HepG2 (cell line): ENCODE measurements at regions not wholly inside any gene's neighbourhood (a gene's known extent, or its start where the extent isn't known, plus 50 kb on each side); places are given as distances from the start of the nearest gene placed in this dataset.

ENCODE experiments used
- ATAC-seq: fragments of 200-7000 bp; cut with Tn5 transposase; 3 replicates; pipeline ENCODE4 v1.9.1; 2020; ENCODE audit warnings: mild to moderate bottlenecking, moderate library complexity
- BruUV-seq: library from RNA; stranded (reverse); fragments of 400-500 nt; replicated peaks from 2 replicates; lab custom pipeline; 2021; lab: Mats Ljungman, UMichigan
- CTCF ChIA-PET: fragments of 300-600 bp; formaldehyde crosslinking; extraction: SDS; loops from one replicate; lab custom pipeline; 2021; ENCODE audit warnings: low total read pairs, inconsistent platforms, low intra/inter-chr PET ratio; lab: Yijun Ruan, JAX
- POLR2A ChIA-PET: fragments of 350-600 bp; sonication (Branson Sonifier 250); formaldehyde crosslinking; loops from one replicate; lab custom pipeline; 2020; ENCODE audit warnings: antibody characterized with exemption, inconsistent platforms; lab: Yijun Ruan, JAX
- DNase-seq: peaks from one replicate; pipeline ENCODE4 v3.0.0-alpha.2; 2015; ENCODE audit warnings: low spot score
- FAIRE-seq: peaks from 3 replicates; lab custom pipeline; 2011; peaks lifted over from hg19 to GRCh38; lab: Jason Lieb, UNC
- H2AFZ ChIP-seq: one replicate; pipeline ENCODE4 v1.6.1; 2011; ENCODE audit warnings: low read length, inconsistent platforms
- H3K27ac ChIP-seq: fragments of 300-600 bp; 3 replicates; pipeline ENCODE4 v1.8.0; 2011; ENCODE audit warnings: mixed run types, mild to moderate bottlenecking, mixed read lengths, low read length, inconsistent platforms; ENCODE audit not compliant: insufficient read depth; ENCODE audit errors: extremely low read length
- H3K27me3 ChIP-seq, 2 experiments: fragments of 200-600 bp in 1 of 2; 2 replicates in 1 of 2; 3 replicates in 1 of 2; pipeline versions ENCODE4 v1.6.0 to v1.8.0; 2011; ENCODE audit warnings: low read length in 2 of 2, mild to moderate bottlenecking in 2 of 2, moderate library complexity in 2 of 2, inconsistent platforms in 1 of 2; ENCODE audit not compliant: insufficient read depth in 2 of 2, control insufficient read depth in 1 of 2
- H3K36me3 ChIP-seq, 2 experiments: fragments of 200-600 bp in 1 of 2; replicated peaks in 1 of 2; 2 replicates in 1 of 2; 3 replicates in 1 of 2; pipeline versions ENCODE4 v1.5.1 to v1.8.0; 2011; ENCODE audit warnings: low read length in 2 of 2, inconsistent platforms in 1 of 2; ENCODE audit not compliant: insufficient read depth in 2 of 2, control insufficient read depth in 1 of 2
- H3K4me1 ChIP-seq: 2 replicates; pipeline ENCODE4 v1.5.1; 2012; ENCODE audit warnings: low read length, inconsistent platforms; ENCODE audit not compliant: insufficient read depth
- H3K4me2 ChIP-seq: 2 replicates; pipeline ENCODE4 v1.6.0; 2011; ENCODE audit warnings: low read depth, low read length, inconsistent platforms
- H3K4me3 ChIP-seq, 3 experiments: fragments of 200-600 bp in 1 of 3; sonication (generic), shearing (Covaris generic) in 1 of 3; replicated peaks in 1 of 3; 2 replicates each; pipeline ENCODE4 v1.5.1; 2011 to 2016; ENCODE audit warnings: low read length in 3 of 3, inconsistent platforms in 2 of 3, low read depth in 2 of 3, mild to moderate bottlenecking in 2 of 3, control low read depth in 1 of 3, mixed read lengths in 1 of 3; ENCODE audit not compliant: insufficient read depth in 1 of 3
- H3K79me2 ChIP-seq: one replicate; pipeline ENCODE4 v1.6.1; 2011; ENCODE audit warnings: low read length, inconsistent platforms; ENCODE audit not compliant: insufficient read depth
- H3K9ac ChIP-seq: 2 replicates; pipeline ENCODE4 v1.6.0; 2011; ENCODE audit warnings: mild to moderate bottlenecking, low read depth, low read length, inconsistent platforms; ENCODE audit not compliant: insufficient read depth
- H3K9me3 ChIP-seq: 2 replicates; pipeline ENCODE4 v1.5.1; 2012; ENCODE audit warnings: mild to moderate bottlenecking, low read length
- H4K20me1 ChIP-seq: 2 replicates; pipeline ENCODE4 v1.6.0; 2011; ENCODE audit warnings: inconsistent platforms, mild to moderate bottlenecking, low read length, moderate library complexity; ENCODE audit not compliant: insufficient read depth
- AHR ChIP-seq: IDR thresholded peaks from 2 replicates; pipeline ENCODE4 v1.6.1; 2018; ENCODE audit warnings: missing genetic modification reagents, missing compliant biosample characterization
- EEA1 ChIP-seq: sonication (generic); formaldehyde crosslinking; IDR thresholded peaks from 2 replicates; pipeline ENCODE4 v1.5.1; 2020; ENCODE audit warnings: mild to moderate bottlenecking, missing genetic modification reagents, borderline replicate concordance
- EHMT2 ChIP-seq: fragments of 200-600 bp; sonication (generic); IDR thresholded peaks from 2 replicates; pipeline ENCODE4 v1.7.0; 2017; ENCODE audit warnings: antibody characterized with exemption, low read depth, low read length, borderline replicate concordance
- HDAC2 ChIP-seq: sonication (generic); formaldehyde crosslinking; IDR thresholded peaks from 2 replicates; pipeline ENCODE4 v1.4.0; 2020; ENCODE audit warnings: missing genetic modification reagents
- PAWR ChIP-seq: sonication (generic); formaldehyde crosslinking; IDR thresholded peaks from 2 replicates; pipeline ENCODE4 v1.4.0; 2020; ENCODE audit warnings: missing genetic modification reagents, mild to moderate bottlenecking, borderline replicate concordance
- PCBP2 ChIP-seq: fragments of 200-400 bp; formaldehyde crosslinking; optimal IDR thresholded peaks from 2 replicates; pipeline ENCODE3; 2018; ENCODE audit warnings: low read length, low read depth; ENCODE audit not compliant: poor library complexity, severe bottlenecking
- RBAK ChIP-seq: sonication (generic); formaldehyde crosslinking; IDR thresholded peaks from 2 replicates; pipeline ENCODE4 v1.5.1; 2020; ENCODE audit warnings: mild to moderate bottlenecking, missing genetic modification reagents
- TRIM22 ChIP-seq: fragments of 450-650 bp; IDR thresholded peaks from 2 replicates; pipeline ENCODE4 v1.6.1; 2017
- ZNF431 ChIP-seq: sonication (generic); formaldehyde crosslinking; IDR thresholded peaks from 2 replicates; pipeline ENCODE4 v1.9.0; 2022; ENCODE audit warnings: missing genetic modification reagents, low read depth, mild to moderate bottlenecking, borderline replicate concordance
- in situ Hi-C: cut with HindIII; loops from 2 replicates; pipeline ENCODE4 v1.10.0; 2017; ENCODE audit warnings: low pct_unique_long_range_greater_than_20kb; ENCODE audit not compliant: extremely low pct_ligation_motif_present
- intact Hi-C: fragments of 100-400 bp; cut with micrococcal nuclease; formaldehyde crosslinking; loops from one replicate; pipeline ENCODE4 v1.10.0; 2022; ENCODE audit not compliant: unreplicated experiment

GRCh38 chr6:72530750-72531149 lies 91.1 kb upstream of the KCNQ5 start (continued):
- TF ChIP-seq TRIM22 (no peak), PCBP2 (no peak)

- CTCF ChIA-PET, result no interaction called here
- Histone ChIP-seq H3K4me2 (no peak overlapping the region), H3K27me3 (no peaks in the 10 kb centered on the region; a peak in 1 of 5 replicates), H2AFZ (no peak overlapping the region), H3K27ac (no peak overlapping the region), H3K9me3 (no peaks in the 10 kb centered on the region), H3K4me3 (no peak overlapping the region), H3K4me1 (no peaks in the 10 kb centered on the region), H4K20me1 (no peaks in the 10 kb centered on the region), H3K36me3 (no peaks in the 10 kb centered on the region), H3K79me2 (no peaks in the 10 kb centered on the region), H3K9ac (no peak overlapping the region)
- POLR2A ChIA-PET, result no interaction called here
- intact Hi-C loops, result no loop called here
- in situ Hi-C loops, result no loop called here
- FAIRE-seq (no peak), ATAC-seq (no peak), DNase-seq (no peak)
- BruUV-seq, result no TSS peak
- TF ChIP-seq EHMT2, result no peak
- no peak for TF ChIP-seq PAWR (CRISPR knock-in tag)
- TF ChIP-seq AHR (CRISPR knock-in tag), result no peak
- TF ChIP-seq PCBP2, result no peak
- TF ChIP-seq RBAK, result no peak
- no peak for TF ChIP-seq HDAC2 (CRISPR knock-in tag)
- TF ChIP-seq EEA1 (CRISPR knock-in tag), result no peak
- no peak for TF ChIP-seq ZNF431 (CRISPR knock-in tag)
Measured at GRCh38 chr6:72533606-72534005, 88.3 kb upstream of the KCNQ5 start.
